Karpas-422 (cell line): ENCODE measurements at regions not wholly inside any gene's neighbourhood (a gene's known extent, or its start where the extent isn't known, plus 50 kb on each side); places are given as distances from the start of the nearest gene placed in this dataset.

Source experiments
- DNase-seq: peaks from one replicate; pipeline ENCODE4 v3.0.0-alpha.2; 2015
- H2AFZ ChIP-seq: fragments of 200-600 bp; sonication (generic); 2 replicates; pipeline ENCODE4 v1.6.1; 2014; ENCODE audit warnings: antibody characterized with exemption, low read length, mixed read lengths
- H3K27ac ChIP-seq: fragments of 200-600 bp; sonication (generic); 2 replicates; pipeline ENCODE4 v1.5.1; 2014; ENCODE audit warnings: mild to moderate bottlenecking, low read length, moderate library complexity
- H3K27me3 ChIP-seq: fragments of 200-600 bp; sonication (generic); 2 replicates; pipeline ENCODE4 v1.6.1; 2014; ENCODE audit warnings: low read length, mixed read lengths
- H3K36me3 ChIP-seq: fragments of 200-600 bp; sonication (generic); 2 replicates; pipeline ENCODE4 v1.6.1; 2014; ENCODE audit warnings: low read length, mixed read lengths; ENCODE audit not compliant: insufficient read depth
- H3K4me1 ChIP-seq: fragments of 200-600 bp; sonication (generic); 2 replicates; pipeline ENCODE4 v1.6.1; 2014; ENCODE audit warnings: mild to moderate bottlenecking, low read length, mixed read lengths
- H3K4me2 ChIP-seq: fragments of 200-600 bp; sonication (generic); 2 replicates; pipeline ENCODE4 v1.6.1; 2014; ENCODE audit warnings: low read length, low read depth, mild to moderate bottlenecking; ENCODE audit not compliant: poor library complexity, severe bottlenecking
- H3K4me3 ChIP-seq: fragments of 200-600 bp; sonication (generic); 2 replicates; pipeline ENCODE4 v1.5.1; 2014; ENCODE audit warnings: mild to moderate bottlenecking, antibody characterized with exemption, low read length, mixed read lengths
- H3K79me2 ChIP-seq: fragments of 200-600 bp; sonication (generic); 2 replicates; pipeline ENCODE4 v1.6.1; 2014; ENCODE audit warnings: mild to moderate bottlenecking, low read length, mixed read lengths
- H3K9ac ChIP-seq: fragments of 200-600 bp; sonication (generic); 2 replicates; pipeline ENCODE4 v1.6.0; 2014; ENCODE audit warnings: low read length
- H3K9me2 ChIP-seq: fragments of 200-600 bp; sonication (generic), shearing (Covaris generic); replicated peaks from 2 replicates; pipeline ENCODE4 v1.6.0; 2014; ENCODE audit warnings: mild to moderate bottlenecking, low read length, moderate library complexity; ENCODE audit not compliant: insufficient read depth
- H3K9me3 ChIP-seq: fragments of 300-700, 200-600 bp; sonication (generic); 2 replicates; pipeline ENCODE4 v1.6.1; 2014; ENCODE audit warnings: low read length, mixed read lengths
- H4K20me1 ChIP-seq: fragments of 200-600 bp; sonication (generic); 2 replicates; pipeline ENCODE4 v1.6.1; 2014; ENCODE audit warnings: mild to moderate bottlenecking, antibody characterized with exemption, low read length, low read depth; ENCODE audit not compliant: insufficient read depth

DNA sequence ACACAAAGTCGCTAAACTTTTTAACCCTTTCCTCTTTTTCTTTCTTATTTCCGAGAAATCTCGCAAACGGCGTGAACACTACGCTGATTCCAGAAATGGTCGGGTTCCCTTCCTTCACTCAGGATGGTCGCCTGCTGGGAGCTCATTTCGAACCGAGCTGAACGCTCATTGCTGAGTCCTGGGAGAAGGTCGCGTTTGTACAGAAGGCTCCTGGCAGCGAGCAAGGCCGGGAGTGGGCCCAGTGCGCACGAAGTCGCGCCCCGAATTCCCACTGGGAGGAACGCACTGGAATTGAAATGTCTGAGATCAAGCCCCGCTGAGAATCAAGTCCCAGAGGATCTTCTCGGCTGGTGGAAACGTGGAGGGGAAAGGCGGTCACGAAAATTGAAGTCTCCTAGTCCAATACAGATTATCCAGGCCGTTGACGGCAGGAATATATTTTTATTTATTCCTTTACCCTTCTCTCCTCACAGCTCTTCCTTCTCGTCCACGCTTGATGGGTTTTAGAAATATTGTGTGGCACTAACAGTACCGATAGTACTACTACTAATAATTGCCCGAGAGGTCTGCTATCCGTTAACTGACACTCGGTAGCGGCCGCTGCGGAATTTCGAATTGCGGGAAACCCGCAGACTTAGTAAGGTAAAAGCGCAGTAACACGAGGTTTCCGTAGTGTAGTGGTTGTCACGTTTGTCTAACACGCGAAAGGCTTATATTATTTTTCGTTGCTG, 207.2 kb upstream of the ZNF184 start:
- H4K20me1 ChIP-seq, result no peaks in the 10 kb centered on the region
- no peak overlapping the region for H3K27ac ChIP-seq
- H3K9ac ChIP-seq, result no peak overlapping the region
- no peaks in the 10 kb centered on the region for H3K9me3 ChIP-seq
- H3K4me3 ChIP-seq, result no peak overlapping the region
- no peaks in the 10 kb centered on the region for H3K36me3 ChIP-seq
- H3K9me2 ChIP-seq, result no peaks in the 10 kb centered on the region
- H3K27me3 ChIP-seq, result no peaks in the 10 kb centered on the region
- no peak for DNase-seq
- H3K4me1 ChIP-seq, result no peaks in the 10 kb centered on the region
- H3K79me2 ChIP-seq, result no peaks in the 10 kb centered on the region
- no peak overlapping the region for H2AFZ ChIP-seq
- H3K4me2 ChIP-seq, result no peak overlapping the region

DNA sequence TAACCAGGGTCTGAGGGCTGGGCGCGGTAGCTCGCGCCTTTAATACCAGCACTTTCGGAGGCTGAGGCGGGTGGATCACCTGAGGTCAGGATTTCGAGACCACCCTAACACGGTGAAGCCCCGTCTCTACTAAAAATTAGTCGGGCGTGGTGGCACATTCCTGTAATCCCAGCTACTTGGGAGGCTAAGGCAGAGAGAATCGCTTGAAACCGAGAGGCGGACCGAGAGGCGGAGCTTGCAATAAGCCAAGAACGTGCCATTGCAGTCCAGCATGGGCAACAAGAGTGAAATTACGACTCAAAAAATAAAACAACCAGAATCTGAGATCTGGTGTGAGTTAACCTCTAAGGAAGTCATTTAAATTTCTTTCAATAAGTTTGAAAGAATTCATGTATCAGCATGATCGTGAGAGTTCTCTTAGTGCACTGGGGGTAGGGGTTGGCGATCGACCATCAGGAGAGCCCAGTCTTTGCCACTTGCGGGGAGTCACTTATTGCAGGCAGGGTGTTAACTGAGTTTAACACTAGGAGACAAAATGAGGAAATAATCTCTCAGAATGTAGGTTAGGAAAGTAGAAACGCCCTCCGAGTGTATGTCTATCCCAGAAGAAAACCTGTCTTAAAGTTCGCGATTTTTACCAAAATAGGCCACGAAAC, 206.5 kb upstream of the ZNF184 start:
- H3K4me3 ChIP-seq, result no peak overlapping the region
- no peak for DNase-seq
- no peak overlapping the region for H3K9ac ChIP-seq
- H3K4me1 ChIP-seq, result no peaks in the 10 kb centered on the region
- H3K79me2 ChIP-seq, result no peaks in the 10 kb centered on the region
- no peak overlapping the region for H3K27ac ChIP-seq
- H3K9me2 ChIP-seq, result no peaks in the 10 kb centered on the region
- H3K9me3 ChIP-seq, result no peaks in the 10 kb centered on the region
- no peaks in the 10 kb centered on the region for H3K36me3 ChIP-seq
- no peak overlapping the region for H3K4me2 ChIP-seq
- no peaks in the 10 kb centered on the region for H4K20me1 ChIP-seq
- no peaks in the 10 kb centered on the region for H3K27me3 ChIP-seq
- H2AFZ ChIP-seq, result no peak overlapping the region

DNA sequence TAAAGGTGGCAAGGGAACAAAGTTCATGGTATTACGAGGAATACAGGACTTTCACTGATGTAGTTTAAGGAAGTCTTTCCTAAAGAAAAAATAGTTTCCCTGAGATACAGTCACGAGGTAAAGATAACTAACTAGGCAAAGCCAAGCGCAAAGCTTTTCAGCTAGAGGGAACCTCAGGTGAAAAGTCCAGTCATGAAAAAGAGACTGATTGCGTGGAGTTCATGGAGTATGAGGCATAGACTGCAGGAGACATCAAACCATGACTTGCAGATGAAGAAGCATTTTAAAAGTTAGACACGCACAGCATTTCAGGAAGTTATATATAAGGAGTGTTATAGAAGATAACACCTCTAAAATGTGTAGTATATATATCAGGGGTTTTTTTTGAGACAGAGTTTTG, 205.6 kb upstream of the ZNF184 start:
- Histone ChIP-seq H3K36me3 (no peaks in the 10 kb centered on the region), H3K9ac (no peak overlapping the region), H3K27ac (no peak overlapping the region), H3K4me3 (no peak overlapping the region), H3K9me2 (no peaks in the 10 kb centered on the region), H3K9me3 (no peaks in the 10 kb centered on the region), H3K27me3 (no peaks in the 10 kb centered on the region), H3K4me1 (no peaks in the 10 kb centered on the region), H3K79me2 (no peaks in the 10 kb centered on the region), H3K4me2 (no peak overlapping the region), H2AFZ (no peak overlapping the region), H4K20me1 (no peaks in the 10 kb centered on the region)
- DNase-seq, result no peak

- no peak overlapping the region for H3K4me2 ChIP-seq
- no peak for DNase-seq
- no peaks in the 10 kb centered on the region for H3K9me3 ChIP-seq
- no peak overlapping the region for H3K27ac ChIP-seq
- H4K20me1 ChIP-seq, result no peaks in the 10 kb centered on the region
- H3K9me2 ChIP-seq, result no peaks in the 10 kb centered on the region
- no peak overlapping the region for H3K4me3 ChIP-seq
- H2AFZ ChIP-seq, result no peak overlapping the region
- H3K9ac ChIP-seq, result no peak overlapping the region
- H3K79me2 ChIP-seq, result no peaks in the 10 kb centered on the region
- H3K4me1 ChIP-seq, result peaks cover 6% of the 10 kb centered on the region
- H3K27me3 ChIP-seq, result no peaks in the 10 kb centered on the region
- no peaks in the 10 kb centered on the region for H3K36me3 ChIP-seq
Observed at GRCh38 chr6:27674882-27675281, 202.0 kb upstream of the ZNF184 start.

- no peaks in the 10 kb centered on the region for H3K9me3 ChIP-seq
- H3K4me2 ChIP-seq, result no peak overlapping the region
- no peak overlapping the region for H3K27ac ChIP-seq
- H3K36me3 ChIP-seq, result no peaks in the 10 kb centered on the region
- H3K9ac ChIP-seq, result no peak overlapping the region
- no peak overlapping the region for H2AFZ ChIP-seq
- H3K27me3 ChIP-seq, result no peaks in the 10 kb centered on the region
- no peak overlapping the region for H3K4me3 ChIP-seq
- no peaks in the 10 kb centered on the region for H4K20me1 ChIP-seq
- no peak for DNase-seq
- H3K79me2 ChIP-seq, result no peaks in the 10 kb centered on the region
- H3K4me1 ChIP-seq, result peaks cover 6% of the 10 kb centered on the region
- no peaks in the 10 kb centered on the region for H3K9me2 ChIP-seq
Observed at GRCh38 chr6:27672113-27672799, 199.4 kb upstream of the ZNF184 start.

- no peaks in the 10 kb centered on the region for H3K36me3 ChIP-seq
- no peak overlapping the region for H3K4me3 ChIP-seq
- H3K9me2 ChIP-seq, result no peaks in the 10 kb centered on the region
- H2AFZ ChIP-seq, result no peak overlapping the region
- no peak overlapping the region for H3K9ac ChIP-seq
- no peaks in the 10 kb centered on the region for H3K9me3 ChIP-seq
- H3K4me1 ChIP-seq, result peaks cover 6% of the 10 kb centered on the region
- no peaks in the 10 kb centered on the region for H4K20me1 ChIP-seq
- no peak overlapping the region for H3K4me2 ChIP-seq
- H3K27me3 ChIP-seq, result no peaks in the 10 kb centered on the region
- DNase-seq, result no peak
- no peaks in the 10 kb centered on the region for H3K79me2 ChIP-seq
- no peak overlapping the region for H3K27ac ChIP-seq
Observed at GRCh38 chr6:27669624-27670301, 196.9 kb upstream of the ZNF184 start.

DNA sequence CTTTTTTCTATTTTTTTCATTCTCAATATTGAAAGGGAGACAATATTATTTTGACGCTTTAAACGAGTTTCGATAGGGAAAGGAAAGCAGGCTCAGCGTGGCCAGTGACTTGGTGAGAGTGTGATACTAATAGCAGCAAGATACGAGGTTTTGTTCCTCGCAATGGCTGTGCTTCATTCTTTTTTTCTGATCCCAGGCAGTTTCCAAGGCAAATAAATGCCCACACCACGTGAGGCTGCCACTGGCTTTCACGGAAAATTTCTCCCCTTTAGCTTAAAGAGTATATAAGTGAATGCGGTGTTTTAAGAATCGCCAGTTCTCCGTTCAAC, 196.4 kb upstream of the ZNF184 start:
- Histone ChIP-seq H3K4me1 (peaks cover 6% of the 10 kb centered on the region), H3K27me3 (no peaks in the 10 kb centered on the region), H3K4me2 (no peak overlapping the region), H3K79me2 (no peaks in the 10 kb centered on the region), H3K36me3 (no peaks in the 10 kb centered on the region), H4K20me1 (no peaks in the 10 kb centered on the region), H3K4me3 (no peak overlapping the region), H3K9me2 (no peaks in the 10 kb centered on the region), H3K9ac (no peak overlapping the region), H3K9me3 (no peaks in the 10 kb centered on the region), H2AFZ (no peak overlapping the region), H3K27ac (no peak overlapping the region)
- no peak for DNase-seq
